ENCODE measurements at regions not wholly inside any gene's neighbourhood (a gene's known extent, or its start where the extent isn't known, plus 50 kb on each side); places are given as distances from the start of the nearest gene placed in this dataset.

- Mint-ChIP-seq H3K4me3 (no peak overlapping the region), H3K27me3 (no peaks in the 10 kb centered on the region), H3K27ac (peak overlapping the region; percentile 10), H3K36me3 (ENCODE audit: low read depth) (no peaks in the 10 kb centered on the region), H3K4me1 (peaks cover 24% of the 10 kb centered on the region), H3K9me3 (ENCODE audit: low read depth) (no peaks in the 10 kb centered on the region)
- intact Hi-C loops (cut with DNase I, micrococcal nuclease) = no loop called here
- ChIA-PET CTCF (interaction anchor here (0.7 kb wide), 1 partner anchor 30 kb away, joined by 3 read pairs; no protein-coding TSS in a partner anchor), POLR2A (no interaction called here)
- ATAC-seq (peak; percentile 55), DNase-seq (peak; percentile 36)
Observed at GRCh38 chr17:51439395-51440229, 179.3 kb downstream of the UTP18 start.

DNA sequence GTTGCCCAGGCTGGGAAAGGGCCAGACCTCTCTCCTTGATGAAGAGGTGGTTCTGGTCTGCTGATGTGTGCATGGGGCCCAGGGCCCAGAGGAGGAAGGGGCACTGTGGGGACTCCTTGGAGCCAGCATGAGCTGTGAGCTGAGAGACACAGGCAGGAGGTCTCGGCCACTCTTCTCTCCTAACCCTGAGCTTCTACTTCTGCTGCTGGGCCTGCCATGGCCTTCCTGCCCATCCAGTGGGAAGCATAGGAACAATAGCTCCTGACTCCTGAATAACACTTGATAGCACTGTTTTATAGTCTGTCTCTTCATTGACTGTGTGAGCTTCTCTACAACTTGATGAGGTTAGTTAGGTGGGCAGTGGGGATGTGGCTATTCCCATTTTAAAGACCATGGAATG is 181.1 kb downstream of the UTP18 start:
- DNase-seq (no peak), ATAC-seq (no peak)
- H3K27ac Mint-ChIP-seq = no peak overlapping the region
- CTCF ChIA-PET = interaction anchor here (0.6 to 1.3 kb wide), 3 partner anchors 9 to 336 kb away, joined by 3 to 5 read pairs (median 3); no protein-coding TSS in a partner anchor
- intact Hi-C loops (cut with DNase I, micrococcal nuclease) = no loop called here
- H3K27me3 Mint-ChIP-seq = no peaks in the 10 kb centered on the region
- no peaks in the 10 kb centered on the region for H3K9me3 Mint-ChIP-seq (ENCODE audit: low read depth)
- H3K36me3 Mint-ChIP-seq (ENCODE audit: low read depth) = no peaks in the 10 kb centered on the region
- H3K4me1 Mint-ChIP-seq = peaks cover 16% of the 10 kb centered on the region
- POLR2A ChIA-PET = no interaction called here
- no peak overlapping the region for H3K4me3 Mint-ChIP-seq

- Mint-ChIP-seq H3K27me3 (no peaks in the 10 kb centered on the region), H3K27ac (no peak overlapping the region), H3K4me1 (peaks cover 15% of the 10 kb centered on the region), H3K4me3 (no peak overlapping the region), H3K36me3 (ENCODE audit: low read depth) (no peaks in the 10 kb centered on the region), H3K9me3 (ENCODE audit: low read depth) (no peaks in the 10 kb centered on the region)
- DNase-seq (no peak), ATAC-seq (no peak)
- POLR2A ChIA-PET = no interaction called here
- intact Hi-C loops (cut with DNase I, micrococcal nuclease) = no loop called here
- CTCF ChIA-PET = interaction anchor here (0.6 to 2.9 kb wide), 6 partner anchors 10 to 337 kb away, joined by 3 to 9 read pairs (median 3); no protein-coding TSS in a partner anchor
Observed at GRCh38 chr17:51442088-51442865, 181.9 kb downstream of the UTP18 start.

DNA sequence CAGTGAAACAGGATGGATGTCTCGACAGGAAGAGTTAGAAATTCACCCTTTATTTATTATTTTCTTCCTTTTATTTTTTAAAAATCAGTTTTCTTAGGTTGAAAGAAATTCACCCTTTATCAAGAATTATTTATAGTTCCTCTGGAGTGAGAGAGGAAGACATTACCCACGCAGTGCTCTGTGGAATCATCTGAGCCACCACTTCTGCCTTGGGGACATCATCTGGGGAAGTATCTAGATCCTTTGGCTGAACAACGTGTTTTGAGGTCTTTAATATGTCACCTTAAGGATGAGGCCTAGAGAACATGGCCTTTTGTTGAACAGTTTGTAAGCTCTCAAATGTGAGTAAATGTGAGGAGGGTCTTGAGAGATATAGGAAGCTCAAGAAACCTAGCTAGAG is 183.3 kb downstream of the UTP18 start:
- intact Hi-C loops (cut with DNase I, micrococcal nuclease) = no loop called here
- ChIA-PET CTCF (interaction anchor here (0.7 to 2.9 kb wide), 5 partner anchors 12 to 121 kb away, joined by 3 to 9 read pairs (median 3); no protein-coding TSS in a partner anchor), POLR2A (no interaction called here)
- ATAC-seq (no peak), DNase-seq (no peak)
- no peak overlapping the region for H3K27ac Mint-ChIP-seq
- H3K4me3 Mint-ChIP-seq = no peak overlapping the region
- H3K27me3 Mint-ChIP-seq = no peaks in the 10 kb centered on the region
- peaks cover 15% of the 10 kb centered on the region for H3K4me1 Mint-ChIP-seq
- no peaks in the 10 kb centered on the region for H3K36me3 Mint-ChIP-seq (ENCODE audit: low read depth)
- peaks cover 4% of the 10 kb centered on the region for H3K9me3 Mint-ChIP-seq (ENCODE audit: low read depth)

GRCh38 chr17:51445946-51446345 is 185.6 kb downstream of the UTP18 start:
- no peaks in the 10 kb centered on the region for H3K27me3 Mint-ChIP-seq
- no peak overlapping the region for H3K27ac Mint-ChIP-seq
- peaks cover 6% of the 10 kb centered on the region for H3K9me3 Mint-ChIP-seq (ENCODE audit: low read depth)
- DNase-seq = no peak
- H3K4me3 Mint-ChIP-seq = no peak overlapping the region
- intact Hi-C loops (cut with DNase I, micrococcal nuclease) = no loop called here
- H3K4me1 Mint-ChIP-seq = peaks cover 5% of the 10 kb centered on the region
- ATAC-seq = no peak
- no peaks in the 10 kb centered on the region for H3K36me3 Mint-ChIP-seq (ENCODE audit: low read depth)
- CTCF ChIA-PET = no interaction called here
- POLR2A ChIA-PET = no interaction called here

DNA sequence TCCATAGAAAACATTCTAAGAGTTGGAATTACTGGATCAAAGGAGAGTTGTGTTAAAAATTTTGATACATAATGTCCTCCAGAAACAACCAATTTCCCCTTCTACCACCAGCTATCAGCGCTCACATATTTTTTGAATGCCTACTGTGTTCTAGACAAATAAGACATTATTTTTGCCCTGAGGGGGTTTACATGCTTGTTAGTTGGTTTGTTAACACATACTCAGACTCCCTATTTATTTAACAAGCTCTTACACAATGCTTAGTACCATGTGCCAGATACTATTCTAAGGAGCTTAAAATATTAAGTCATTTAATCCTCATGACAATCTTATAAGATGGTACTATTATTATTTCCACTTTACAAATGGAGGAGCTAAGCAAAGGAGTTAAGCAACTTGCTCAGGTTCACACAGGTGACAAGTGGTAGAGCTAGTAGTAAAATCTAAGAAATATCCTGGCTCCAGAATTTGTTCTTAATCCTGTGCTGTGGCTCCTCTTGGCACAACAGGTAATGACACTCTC is 194.2 kb downstream of the UTP18 start:
- peaks cover 4% of the 10 kb centered on the region for H3K27me3 Mint-ChIP-seq
- H3K9me3 Mint-ChIP-seq (ENCODE audit: low read depth) = peaks cover 1% of the 10 kb centered on the region
- CTCF ChIA-PET = interaction anchor here (1.3 kb wide), 1 partner anchor 9 kb away, joined by 4 read pairs; no protein-coding TSS in a partner anchor
- H3K36me3 Mint-ChIP-seq (ENCODE audit: low read depth) = no peaks in the 10 kb centered on the region
- no peak for ATAC-seq
- H3K4me1 Mint-ChIP-seq = peaks cover 4% of the 10 kb centered on the region
- H3K4me3 Mint-ChIP-seq = no peak overlapping the region
- H3K27ac Mint-ChIP-seq = no peak overlapping the region
- intact Hi-C loops (cut with DNase I, micrococcal nuclease) = no loop called here
- POLR2A ChIA-PET = no interaction called here
- no peak for DNase-seq

DNA sequence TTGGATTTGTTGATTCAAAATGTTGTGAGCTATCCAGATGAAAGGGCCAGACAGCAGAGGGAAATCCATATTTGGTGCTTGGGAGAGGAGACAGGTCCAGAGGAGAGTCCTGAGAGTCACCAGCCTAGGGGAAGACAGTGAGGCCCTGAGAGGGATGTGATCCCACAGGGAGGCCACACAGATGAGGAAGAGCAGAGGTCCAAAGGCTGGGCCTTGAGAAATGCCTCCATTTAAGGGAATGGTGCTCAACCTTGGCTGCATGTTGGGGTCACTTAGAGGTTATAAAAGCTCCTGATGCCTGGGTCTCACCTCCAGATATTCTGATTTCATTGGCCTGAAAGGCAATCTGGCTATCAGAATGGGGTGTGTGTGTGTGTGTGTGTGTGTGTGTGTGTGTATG is 194.9 kb downstream of the UTP18 start:
- DNase-seq (no peak), ATAC-seq (no peak)
- Mint-ChIP-seq H3K4me1 (peaks cover 4% of the 10 kb centered on the region), H3K9me3 (ENCODE audit: low read depth) (no peaks in the 10 kb centered on the region), H3K4me3 (no peak overlapping the region), H3K27me3 (peaks cover 4% of the 10 kb centered on the region), H3K27ac (no peak overlapping the region), H3K36me3 (ENCODE audit: low read depth) (no peaks in the 10 kb centered on the region)
- ChIA-PET CTCF (no interaction called here), POLR2A (no interaction called here)
- intact Hi-C loops (cut with DNase I, micrococcal nuclease) = no loop called here

- CTCF ChIA-PET = interaction anchor here (0.9 to 1.1 kb wide), 2 partner anchors 9 to 12 kb away, joined by 3 to 4 read pairs; no protein-coding TSS in a partner anchor
- H3K4me3 Mint-ChIP-seq = no peak overlapping the region
- H3K27ac Mint-ChIP-seq = no peak overlapping the region
- no peaks in the 10 kb centered on the region for H3K9me3 Mint-ChIP-seq (ENCODE audit: low read depth)
- intact Hi-C loops (cut with DNase I, micrococcal nuclease) = no loop called here
- H3K27me3 Mint-ChIP-seq = peaks cover 4% of the 10 kb centered on the region
- POLR2A ChIA-PET = no interaction called here
- peaks cover 4% of the 10 kb centered on the region for H3K4me1 Mint-ChIP-seq
- ATAC-seq (no peak), DNase-seq (no peak)
- no peaks in the 10 kb centered on the region for H3K36me3 Mint-ChIP-seq (ENCODE audit: low read depth)
Observed at GRCh38 chr17:51455931-51456330, 195.6 kb downstream of the UTP18 start.

DNA sequence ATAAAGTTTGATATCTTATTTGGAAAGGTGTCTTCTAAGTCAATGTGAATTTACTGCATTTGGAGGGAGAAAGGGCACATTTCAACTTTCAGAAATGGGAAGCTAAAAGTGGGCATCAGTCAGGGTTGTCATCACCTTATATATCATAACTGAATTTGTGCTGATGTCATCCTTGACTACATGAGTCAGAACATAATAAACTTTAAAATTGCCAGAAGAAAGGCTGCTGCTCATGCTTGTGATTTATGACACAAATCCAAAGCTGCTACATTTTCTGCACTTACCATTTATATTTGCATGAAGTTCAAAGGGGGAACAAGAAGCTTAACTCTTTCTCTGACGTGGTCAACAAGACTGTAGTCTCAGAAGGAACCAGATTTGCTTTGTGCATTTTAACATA is 196.6 kb downstream of the UTP18 start:
- CTCF ChIA-PET = interaction anchor here (0.9 to 1.0 kb wide), 2 partner anchors 8 to 53 kb away, joined by 4 read pairs; no protein-coding TSS in a partner anchor
- H3K9me3 Mint-ChIP-seq (ENCODE audit: low read depth) = no peaks in the 10 kb centered on the region
- ATAC-seq = peak; percentile 78

GRCh38 chr17:51461578-51462004 is 201.2 kb downstream of the UTP18 start:
- POLR2A ChIA-PET = no interaction called here

More for the DNA sequence above, 196.6 kb downstream of the UTP18 start:
- peaks cover 4% of the 10 kb centered on the region for H3K4me1 Mint-ChIP-seq
- intact Hi-C loops (cut with DNase I, micrococcal nuclease) = no loop called here
- no peak overlapping the region for H3K4me3 Mint-ChIP-seq
- DNase-seq = no peak
- POLR2A ChIA-PET = no interaction called here
- peaks cover 4% of the 10 kb centered on the region for H3K27me3 Mint-ChIP-seq
- no peak overlapping the region for H3K27ac Mint-ChIP-seq
- no peaks in the 10 kb centered on the region for H3K36me3 Mint-ChIP-seq (ENCODE audit: low read depth)

DNA sequence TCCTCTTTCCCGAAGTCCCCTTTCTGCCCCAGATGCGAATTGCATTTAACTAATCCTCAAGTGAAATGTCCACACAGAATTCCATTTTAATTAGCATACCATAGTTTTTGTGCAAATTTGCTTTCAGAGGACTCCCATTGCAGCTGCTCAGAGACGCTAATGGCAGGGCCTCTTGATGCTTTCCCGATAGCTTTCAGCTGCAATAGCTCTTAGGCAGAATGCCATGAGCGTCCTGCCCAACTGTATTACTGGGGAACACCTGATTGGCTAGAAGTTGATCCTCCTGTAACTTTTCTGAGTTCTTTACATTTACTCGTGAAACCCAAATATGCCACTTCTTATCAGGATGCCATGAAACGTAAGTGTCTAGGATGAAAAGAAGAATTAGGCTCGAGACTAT is 203.0 kb downstream of the UTP18 start:
- ChIA-PET CTCF (interaction anchor here (0.5 to 3.2 kb wide), 8 partner anchors 8 to 217 kb away, joined by 3 to 18 read pairs (median 4); no protein-coding TSS in a partner anchor), POLR2A (no interaction called here)
- H3K27ac Mint-ChIP-seq = no peak overlapping the region
- peaks cover 1% of the 10 kb centered on the region for H3K27me3 Mint-ChIP-seq
- no peak for DNase-seq
- no peaks in the 10 kb centered on the region for H3K4me1 Mint-ChIP-seq
- no peaks in the 10 kb centered on the region for H3K36me3 Mint-ChIP-seq (ENCODE audit: low read depth)
- no peak for ATAC-seq
- no peak overlapping the region for H3K4me3 Mint-ChIP-seq
- no peaks in the 10 kb centered on the region for H3K9me3 Mint-ChIP-seq (ENCODE audit: low read depth)
- intact Hi-C loops (cut with DNase I, micrococcal nuclease) = loop anchor here in 1 of 2 experiments (10.0 kb wide), 1 partner anchor 271 kb away; no protein-coding TSS in a partner anchor

More at GRCh38 chr17:51461578-51462004, 201.2 kb downstream of the UTP18 start:
- intact Hi-C loops (cut with DNase I, micrococcal nuclease) = loop anchor here in 1 of 2 experiments (2.0 to 10.0 kb wide), 3 partner anchors 89 to 273 kb away; no protein-coding TSS in a partner anchor
- H3K9me3 Mint-ChIP-seq (ENCODE audit: low read depth) = no peaks in the 10 kb centered on the region
- peaks cover 3% of the 10 kb centered on the region for H3K4me1 Mint-ChIP-seq
- H3K27me3 Mint-ChIP-seq = peaks cover 4% of the 10 kb centered on the region
- ATAC-seq (peak; percentile 74), DNase-seq (peak; percentile 74)
- no peak overlapping the region for H3K4me3 Mint-ChIP-seq
- H3K36me3 Mint-ChIP-seq (ENCODE audit: low read depth) = no peaks in the 10 kb centered on the region
- CTCF ChIA-PET = interaction anchor here (0.6 to 3.2 kb wide), 14 partner anchors 10 to 180 kb away, joined by 3 to 18 read pairs (median 4); no protein-coding TSS in a partner anchor
- H3K27ac Mint-ChIP-seq = no peak overlapping the region

All from activated CD4-positive, alpha-beta T cell treated with anti-CD3 and anti-CD28 coated beads for 36 hours (primary cell).